Activated CD4-positive, alpha-beta T cell treated with anti-CD3 and anti-CD28 coated beads, Interleukin-2, amount 10 ng/mL, durations not matched to agents 24 days and 14 days (primary cell): ENCODE measurements at regions not wholly inside any gene's neighbourhood (a gene's known extent, or its start where the extent isn't known, plus 50 kb on each side); places are given as distances from the start of the nearest gene placed in this dataset.

Source experiments
- DNase-seq: peaks from one replicate; pipeline ENCODE4 v3.0.0; 2022
- H3K27ac Mint-ChIP-seq: one replicate; pipeline ENCODE4 v1.8.0; 2022; ENCODE audit warnings: mild to moderate bottlenecking, mixed read lengths
- H3K27me3 Mint-ChIP-seq: one replicate; pipeline ENCODE4 v1.8.0; 2022; ENCODE audit warnings: mixed read lengths
- H3K36me3 Mint-ChIP-seq: one replicate; pipeline ENCODE4 v1.8.0; 2022; ENCODE audit warnings: low read depth, mild to moderate bottlenecking, mixed read lengths
- H3K4me1 Mint-ChIP-seq: one replicate; pipeline ENCODE4 v1.8.0; 2021; ENCODE audit warnings: mixed read lengths
- H3K4me3 Mint-ChIP-seq: one replicate; pipeline ENCODE4 v1.8.0; 2022; ENCODE audit warnings: mild to moderate bottlenecking, moderate library complexity, mixed read lengths
- H3K9me3 Mint-ChIP-seq: one replicate; pipeline ENCODE4 v1.8.0; 2021; ENCODE audit warnings: mixed read lengths
- intact Hi-C: fragments of 100-400 bp; cut with micrococcal nuclease; formaldehyde crosslinking; loops from one replicate; pipeline ENCODE4 v1.15.1; 2023

DNA sequence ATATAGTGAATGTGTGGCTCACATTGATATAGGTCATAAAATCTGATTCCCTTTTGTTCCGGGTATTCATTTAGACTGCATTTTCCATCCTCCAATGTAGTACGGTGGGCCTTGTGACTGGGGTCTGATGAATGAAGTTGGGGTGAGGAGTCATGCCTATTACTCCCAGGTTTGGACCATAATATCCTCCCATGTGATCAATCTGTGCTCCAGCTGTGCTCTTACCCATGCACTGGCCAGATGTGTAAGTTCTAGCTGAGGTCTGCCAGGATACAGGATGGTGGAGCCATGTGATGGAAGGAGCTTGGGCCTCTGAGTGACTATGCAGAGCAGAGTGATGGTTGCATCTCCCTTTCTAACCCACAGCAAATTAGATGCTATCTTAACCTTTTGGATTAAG, 1034.0 kb upstream of the TMEM132C start:
- intact Hi-C loops: no loop called here
- H3K27ac Mint-ChIP-seq: no peak overlapping the region
- no peaks in the 10 kb centered on the region for H3K36me3 Mint-ChIP-seq
- H3K27me3 Mint-ChIP-seq: no peaks in the 10 kb centered on the region
- peaks cover 3% of the 10 kb centered on the region for H3K9me3 Mint-ChIP-seq
- DNase-seq: no peak
- no peak overlapping the region for H3K4me3 Mint-ChIP-seq
- no peaks in the 10 kb centered on the region for H3K4me1 Mint-ChIP-seq

DNA sequence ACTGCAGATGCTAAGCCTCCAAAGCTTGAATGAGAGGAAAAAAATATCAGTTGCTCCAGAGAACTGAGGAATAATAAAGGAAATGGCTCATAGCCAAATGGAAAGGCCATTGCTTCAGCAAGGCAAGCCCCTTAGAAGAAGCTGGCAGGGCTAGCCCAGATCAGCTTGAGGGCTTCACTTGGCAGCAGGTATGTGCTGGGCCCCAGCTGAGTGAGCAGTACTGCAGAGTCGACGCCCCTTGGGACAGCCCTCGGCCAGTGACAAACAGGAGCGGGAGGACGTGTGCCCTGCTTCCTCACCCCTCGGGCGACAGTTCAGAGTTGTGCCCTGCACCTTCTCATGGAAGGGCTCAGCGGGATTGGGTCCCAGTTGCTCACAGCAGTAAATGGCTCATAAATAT, 1031.2 kb upstream of the TMEM132C start:
- intact Hi-C loops: no loop called here
- Mint-ChIP-seq H3K4me1 (no peaks in the 10 kb centered on the region), H3K36me3 (no peaks in the 10 kb centered on the region), H3K4me3 (no peak overlapping the region), H3K9me3 (peaks cover 3% of the 10 kb centered on the region), H3K27me3 (no peaks in the 10 kb centered on the region), H3K27ac (no peak overlapping the region)
- no peak for DNase-seq

DNA sequence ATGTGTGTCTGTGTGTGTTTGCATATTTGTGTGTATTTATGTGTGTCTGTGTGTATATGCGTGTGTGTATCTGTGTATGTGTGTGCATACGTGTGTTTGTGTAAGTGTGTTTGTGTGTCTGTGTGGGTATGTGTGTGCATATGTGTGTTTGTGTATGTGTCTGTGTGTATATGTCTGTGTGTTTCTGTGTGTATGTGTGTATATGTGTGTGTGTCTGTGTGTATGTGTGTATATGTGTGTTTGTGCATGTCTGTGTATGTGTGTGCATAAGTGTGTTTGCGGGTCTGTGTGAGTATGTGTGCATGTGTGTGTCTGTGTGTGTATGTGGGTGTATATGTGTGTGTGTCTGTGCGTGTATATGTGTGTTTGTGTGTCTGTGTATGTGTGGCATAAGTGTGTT, 1030.5 kb upstream of the TMEM132C start:
- intact Hi-C loops: no loop called here

DNA sequence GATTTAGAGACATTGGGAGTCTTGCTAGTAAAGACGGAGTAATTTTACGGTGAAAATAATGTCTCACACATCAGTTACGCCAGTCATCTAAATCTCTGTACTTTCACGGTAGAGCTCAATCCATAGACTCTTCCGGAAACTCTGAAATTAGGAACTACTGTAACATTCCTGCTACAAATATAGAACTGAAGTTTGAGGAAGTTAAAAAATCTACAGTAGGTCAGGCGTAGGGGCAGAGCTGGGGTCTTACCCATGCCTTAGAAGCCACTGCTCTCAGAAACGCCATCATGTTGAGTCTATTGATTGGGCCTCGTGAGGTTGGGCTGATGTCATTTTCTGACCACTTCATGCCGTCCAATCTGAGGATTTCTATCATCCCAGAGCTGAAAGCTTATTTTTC, 1029.8 kb upstream of the TMEM132C start:
- Mint-ChIP-seq H3K4me1 (no peaks in the 10 kb centered on the region), H3K36me3 (no peaks in the 10 kb centered on the region), H3K27me3 (no peaks in the 10 kb centered on the region), H3K4me3 (no peak overlapping the region), H3K9me3 (peaks cover 3% of the 10 kb centered on the region), H3K27ac (no peak overlapping the region)
- DNase-seq: no peak
- intact Hi-C loops: no loop called here

More for the DNA sequence above, 1030.5 kb upstream of the TMEM132C start:
- Mint-ChIP-seq H3K4me3 (no peak overlapping the region), H3K27ac (no peak overlapping the region), H3K9me3 (peaks cover 3% of the 10 kb centered on the region), H3K36me3 (no peaks in the 10 kb centered on the region), H3K4me1 (no peaks in the 10 kb centered on the region), H3K27me3 (no peaks in the 10 kb centered on the region)
- DNase-seq: no peak

DNA sequence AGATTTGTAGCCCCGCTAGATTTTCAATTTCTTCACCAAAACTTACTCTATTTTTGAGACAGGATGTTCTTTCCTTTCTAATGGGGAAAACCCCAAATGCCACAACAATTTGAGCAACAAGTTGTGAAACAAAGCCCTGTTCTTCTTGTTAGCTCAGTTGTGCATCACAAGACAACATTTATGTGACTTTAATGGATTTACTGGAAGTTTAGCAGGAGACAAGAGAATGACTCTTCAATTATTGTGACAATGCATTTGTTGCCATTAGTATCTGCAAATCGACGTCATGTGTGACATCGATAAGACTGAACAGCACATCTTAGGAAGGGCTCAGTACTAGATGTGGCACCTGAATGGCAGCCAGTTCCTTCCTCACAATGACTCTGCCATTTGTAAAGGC, 1028.9 kb upstream of the TMEM132C start:
- intact Hi-C loops: no loop called here
- H3K9me3 Mint-ChIP-seq: peaks cover 3% of the 10 kb centered on the region
- H3K27me3 Mint-ChIP-seq: no peaks in the 10 kb centered on the region
- H3K36me3 Mint-ChIP-seq: no peaks in the 10 kb centered on the region
- no peak overlapping the region for H3K27ac Mint-ChIP-seq
- DNase-seq: no peak
- H3K4me1 Mint-ChIP-seq: no peaks in the 10 kb centered on the region
- no peak overlapping the region for H3K4me3 Mint-ChIP-seq

DNA sequence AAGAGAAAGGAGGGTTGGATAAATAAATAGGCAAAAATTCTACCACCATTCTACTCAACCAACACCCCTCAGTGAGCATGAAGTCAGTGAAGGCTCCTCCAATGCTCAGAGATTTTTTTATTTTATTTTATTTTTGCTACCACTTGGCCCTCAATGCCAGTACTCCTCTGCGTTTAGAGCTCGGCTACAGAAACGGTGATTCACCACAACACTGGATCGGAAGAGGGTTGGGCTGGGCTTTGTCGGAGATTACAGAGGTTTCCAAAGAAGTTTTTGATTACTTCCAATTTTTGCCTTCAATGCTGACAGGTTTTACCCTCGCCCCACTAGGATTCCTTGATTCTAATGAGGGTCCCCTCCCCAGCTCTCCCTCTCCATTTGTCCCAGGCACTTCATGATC, 1027.2 kb upstream of the TMEM132C start:
- intact Hi-C loops: no loop called here
- H3K9me3 Mint-ChIP-seq: peaks cover 2% of the 10 kb centered on the region
- no peak overlapping the region for H3K27ac Mint-ChIP-seq
- no peak overlapping the region for H3K4me3 Mint-ChIP-seq
- DNase-seq: no peak
- H3K36me3 Mint-ChIP-seq: no peaks in the 10 kb centered on the region
- no peaks in the 10 kb centered on the region for H3K27me3 Mint-ChIP-seq
- no peaks in the 10 kb centered on the region for H3K4me1 Mint-ChIP-seq

DNA sequence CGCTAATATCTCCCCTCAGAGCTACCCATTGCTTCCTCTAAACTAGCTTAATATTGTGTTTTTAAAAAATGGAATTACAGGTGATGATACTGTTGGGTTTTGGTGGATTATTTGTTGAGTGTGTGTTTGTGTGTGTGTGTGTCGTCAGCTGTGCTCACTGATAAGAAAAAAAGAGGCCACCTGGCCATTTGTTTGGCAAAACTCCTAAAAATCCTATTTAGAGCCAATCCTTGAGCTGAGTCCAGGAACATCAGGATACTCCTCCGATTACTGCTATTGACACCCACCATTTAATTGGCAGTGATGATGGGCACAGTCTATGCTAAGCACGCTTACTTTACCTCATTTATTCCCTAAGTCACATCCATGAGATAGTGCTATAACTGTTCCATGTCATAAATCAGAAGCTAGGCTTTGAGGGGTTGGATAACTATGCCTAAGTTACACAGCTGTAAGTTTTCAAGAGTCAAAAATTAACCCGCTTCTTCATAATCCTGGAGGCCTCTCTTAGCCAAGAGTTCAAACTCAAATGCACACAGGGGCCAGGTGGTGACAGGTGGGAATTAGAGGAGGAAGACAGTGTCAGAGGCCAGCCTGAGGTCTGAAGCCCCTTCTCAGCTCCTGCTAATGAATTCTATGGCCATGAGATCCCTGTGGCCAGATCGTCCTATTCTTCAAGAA, 1026.6 kb upstream of the TMEM132C start:
- no peaks in the 10 kb centered on the region for H3K27me3 Mint-ChIP-seq
- no peaks in the 10 kb centered on the region for H3K4me1 Mint-ChIP-seq
- intact Hi-C loops: no loop called here
- no peak overlapping the region for H3K27ac Mint-ChIP-seq
- no peak for DNase-seq
- H3K9me3 Mint-ChIP-seq: no peaks in the 10 kb centered on the region
- no peak overlapping the region for H3K4me3 Mint-ChIP-seq
- H3K36me3 Mint-ChIP-seq: no peaks in the 10 kb centered on the region

DNA sequence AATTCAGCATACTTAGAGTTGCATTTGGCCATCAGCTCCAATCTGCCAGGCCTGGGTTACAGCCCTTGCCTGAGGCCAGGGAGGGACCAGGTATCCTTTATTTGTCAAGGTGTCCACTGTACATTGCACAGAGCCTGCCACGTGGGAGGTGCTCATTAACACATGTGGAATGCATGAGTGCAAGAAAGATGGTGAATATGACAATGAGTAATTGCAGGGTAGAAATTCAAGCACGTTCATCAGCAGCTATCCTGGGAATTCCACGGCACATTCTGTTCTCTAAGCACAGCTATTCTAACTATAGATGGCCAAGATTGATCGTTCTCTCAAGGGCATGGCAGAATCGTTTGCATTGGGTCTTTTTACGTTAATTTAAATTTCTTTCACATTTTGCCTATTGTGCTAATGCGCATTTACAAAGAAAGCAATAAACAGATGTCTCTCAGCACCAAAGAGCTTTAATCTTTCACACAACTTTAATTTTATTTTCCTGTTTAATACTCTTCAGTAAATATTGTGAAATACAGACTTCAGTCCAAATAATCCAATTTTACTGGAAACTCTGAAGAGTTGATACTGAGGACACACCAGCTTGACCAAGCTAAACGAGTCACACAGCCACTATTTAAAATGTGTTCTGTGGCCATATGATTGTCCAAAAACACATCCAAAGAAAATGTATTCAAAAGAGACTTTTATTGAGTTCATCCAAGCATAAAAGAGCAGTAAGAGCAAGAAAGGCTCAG, 1025.7 kb upstream of the TMEM132C start:
- no peaks in the 10 kb centered on the region for H3K4me1 Mint-ChIP-seq
- H3K9me3 Mint-ChIP-seq: no peaks in the 10 kb centered on the region
- intact Hi-C loops: no loop called here
- no peak overlapping the region for H3K4me3 Mint-ChIP-seq
- no peaks in the 10 kb centered on the region for H3K36me3 Mint-ChIP-seq
- no peaks in the 10 kb centered on the region for H3K27me3 Mint-ChIP-seq
- no peak overlapping the region for H3K27ac Mint-ChIP-seq
- DNase-seq: no peak

DNA sequence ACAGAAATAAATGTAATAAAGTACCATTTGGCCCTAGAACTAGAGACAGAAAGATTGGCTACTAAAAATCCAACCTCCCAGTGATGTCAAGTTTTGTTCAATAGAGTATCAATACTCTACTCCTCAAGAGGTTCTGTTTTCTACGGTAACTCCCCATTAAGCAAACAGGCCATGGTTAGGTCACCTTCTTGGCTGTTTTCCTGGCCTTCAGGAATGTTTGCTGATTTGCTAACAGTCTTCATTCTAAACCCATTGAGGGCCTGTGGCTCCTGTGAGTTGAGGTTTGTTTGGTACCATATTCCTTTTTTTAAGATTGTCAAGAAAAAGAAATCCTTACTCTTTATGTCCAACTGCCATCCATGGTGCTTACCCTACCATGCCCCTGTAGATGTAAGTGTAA, 1022.0 kb upstream of the TMEM132C start:
- no peak for DNase-seq
- no peaks in the 10 kb centered on the region for H3K4me1 Mint-ChIP-seq
- H3K27ac Mint-ChIP-seq: no peak overlapping the region
- no peaks in the 10 kb centered on the region for H3K9me3 Mint-ChIP-seq
- no peak overlapping the region for H3K4me3 Mint-ChIP-seq
- H3K36me3 Mint-ChIP-seq: no peaks in the 10 kb centered on the region
- intact Hi-C loops: no loop called here
- H3K27me3 Mint-ChIP-seq: no peaks in the 10 kb centered on the region

DNA sequence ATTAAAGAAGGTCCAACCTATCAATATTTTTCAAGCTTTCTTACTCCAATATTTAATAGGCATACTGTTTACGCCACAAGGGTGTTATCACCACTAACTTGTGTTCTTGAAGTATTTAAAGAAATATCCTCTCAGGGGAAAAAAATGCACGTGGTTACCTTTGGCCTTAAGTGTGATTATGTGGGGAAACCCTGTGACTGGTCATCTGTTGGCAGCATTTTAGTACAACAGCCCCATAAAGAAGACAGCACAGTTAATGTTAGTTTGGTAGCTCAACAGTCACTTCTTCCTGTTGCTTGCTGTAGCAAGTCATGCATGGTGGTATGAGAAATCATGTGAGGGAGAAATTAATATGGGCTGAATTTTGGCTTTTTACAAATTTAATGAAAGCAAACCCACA, 1021.5 kb upstream of the TMEM132C start:
- Mint-ChIP-seq H3K36me3 (no peaks in the 10 kb centered on the region), H3K27ac (no peak overlapping the region), H3K4me1 (no peaks in the 10 kb centered on the region), H3K9me3 (no peaks in the 10 kb centered on the region), H3K27me3 (no peaks in the 10 kb centered on the region), H3K4me3 (no peak overlapping the region)
- no peak for DNase-seq
- intact Hi-C loops: no loop called here

DNA sequence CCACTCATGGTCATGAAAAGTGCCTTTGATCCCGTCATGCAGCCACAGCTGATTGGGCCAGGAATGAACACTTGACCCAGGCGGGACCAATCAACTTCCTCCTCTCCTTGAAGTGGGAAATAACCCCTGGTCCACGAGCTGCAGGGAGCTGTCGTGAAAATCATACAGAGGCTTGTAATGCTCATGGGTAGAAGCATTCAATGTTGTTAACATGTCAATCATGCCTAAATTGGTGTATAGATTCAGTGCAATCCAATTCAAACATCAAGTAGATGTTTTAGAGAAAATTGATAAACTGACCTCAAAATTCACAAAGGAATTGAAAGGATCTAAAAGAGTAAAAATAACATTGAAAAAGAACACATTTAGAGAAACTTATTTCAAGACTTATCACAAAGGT, 1019.0 kb upstream of the TMEM132C start:
- H3K27ac Mint-ChIP-seq: no peak overlapping the region
- no peaks in the 10 kb centered on the region for H3K4me1 Mint-ChIP-seq
- DNase-seq: no peak
- intact Hi-C loops: no loop called here
- no peaks in the 10 kb centered on the region for H3K36me3 Mint-ChIP-seq
- H3K4me3 Mint-ChIP-seq: no peak overlapping the region
- H3K27me3 Mint-ChIP-seq: no peaks in the 10 kb centered on the region
- no peaks in the 10 kb centered on the region for H3K9me3 Mint-ChIP-seq

DNA sequence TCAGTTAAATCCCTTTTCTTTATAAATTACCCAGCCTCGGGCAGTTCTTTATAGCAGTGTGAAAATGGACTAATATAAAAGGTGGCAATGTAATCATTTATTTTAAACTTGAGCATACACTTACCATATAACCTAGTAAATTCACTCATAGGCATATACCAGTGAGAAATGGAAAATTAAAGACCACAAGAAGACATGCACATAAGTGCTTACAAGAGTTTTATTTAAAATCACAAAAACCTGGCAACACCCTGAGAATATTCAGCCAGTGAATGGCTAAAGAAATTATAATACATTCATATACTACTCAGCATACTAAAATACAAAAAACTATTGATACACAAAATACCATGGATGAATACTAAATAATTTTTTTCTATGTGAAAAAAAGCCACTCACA, 1017.5 kb upstream of the TMEM132C start:
- intact Hi-C loops: no loop called here
- Mint-ChIP-seq H3K27me3 (no peaks in the 10 kb centered on the region), H3K4me1 (no peaks in the 10 kb centered on the region), H3K36me3 (no peaks in the 10 kb centered on the region), H3K9me3 (no peaks in the 10 kb centered on the region), H3K27ac (no peak overlapping the region), H3K4me3 (no peak overlapping the region)
- DNase-seq: no peak

DNA sequence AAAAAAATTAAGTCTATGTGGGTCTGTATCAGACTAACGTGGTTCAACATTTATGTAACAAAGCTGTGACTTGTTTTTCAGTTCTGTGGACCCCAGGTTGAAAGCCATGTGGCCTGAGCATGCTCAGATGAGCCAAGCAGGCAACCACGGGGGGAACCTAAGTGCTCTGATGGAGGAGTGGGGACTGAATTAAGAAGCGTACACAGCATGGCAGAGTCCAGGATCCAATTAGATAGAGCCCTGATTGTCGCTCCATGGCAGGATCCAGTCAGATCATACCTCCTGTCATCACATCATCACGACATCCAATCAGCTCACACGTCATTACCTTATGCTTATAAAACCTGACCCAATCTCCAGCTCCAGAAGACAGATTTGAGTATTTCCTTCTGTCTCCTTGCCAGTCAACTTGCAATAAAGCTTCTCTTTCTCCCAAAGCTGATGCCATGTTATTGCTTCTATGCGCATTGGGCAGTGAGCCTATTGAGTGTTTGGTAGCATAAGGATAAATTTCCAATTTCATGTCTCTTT, 1013.1 kb upstream of the TMEM132C start:
- Mint-ChIP-seq H3K9me3 (no peaks in the 10 kb centered on the region), H3K27ac (no peak overlapping the region), H3K36me3 (no peaks in the 10 kb centered on the region), H3K4me1 (no peaks in the 10 kb centered on the region), H3K4me3 (no peak overlapping the region), H3K27me3 (peaks cover 1% of the 10 kb centered on the region)
- intact Hi-C loops: no loop called here
- DNase-seq: no peak

DNA sequence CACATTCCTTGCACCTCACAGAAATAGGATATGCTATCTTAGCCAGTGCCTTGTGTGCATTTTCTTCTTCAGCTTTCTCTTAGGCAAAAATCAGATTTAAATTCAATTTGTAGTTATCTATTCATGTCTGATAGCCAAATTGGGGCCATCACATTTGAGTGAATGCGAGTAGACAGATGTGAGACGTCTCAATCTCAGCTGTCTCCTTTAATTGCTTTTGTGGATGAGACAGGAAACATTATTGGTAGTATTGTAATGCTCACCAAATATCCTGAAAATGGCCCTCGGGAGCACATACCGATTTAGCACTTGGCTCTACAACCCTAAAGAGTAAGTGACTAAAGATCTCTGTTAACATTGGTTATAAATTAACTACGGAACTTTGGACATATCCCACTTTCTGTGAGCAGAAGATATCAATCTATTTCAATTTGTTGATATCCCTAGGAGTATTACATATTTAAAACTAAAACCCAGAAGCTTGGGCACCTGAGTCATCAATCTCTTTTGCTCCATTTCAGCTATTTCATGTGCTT, 1012.5 kb upstream of the TMEM132C start:
- no peak overlapping the region for H3K4me3 Mint-ChIP-seq
- no peaks in the 10 kb centered on the region for H3K9me3 Mint-ChIP-seq
- H3K27me3 Mint-ChIP-seq: peaks cover 1% of the 10 kb centered on the region
- no peaks in the 10 kb centered on the region for H3K36me3 Mint-ChIP-seq
- no peaks in the 10 kb centered on the region for H3K4me1 Mint-ChIP-seq
- intact Hi-C loops: no loop called here
- DNase-seq: no peak
- no peak overlapping the region for H3K27ac Mint-ChIP-seq
